ENCODE measurements at regions not wholly inside any gene's neighbourhood (a gene's known extent, or its start where the extent isn't known, plus 50 kb on each side); places are given as distances from the start of the nearest gene placed in this dataset.

GRCh38 chr3:76206346-76206745 lies 421.0 kb upstream of the ZNF717 start:
- TF ChIP-seq CTCF (IDR thresholded peaks at IDR 0.05; ENCODE audit: insufficient read depth, low read length): no peak
- no peak for TF ChIP-seq REST (IDR thresholded peaks at IDR 0.05; ENCODE audit: insufficient replicate concordance, low read depth)

Data from HL-60 (cell line).